Upper lobe of right lung (tissue), 1 donor: ENCODE measurements at regions not wholly inside any gene's neighbourhood (a gene's known extent, or its start where the extent isn't known, plus 50 kb on each side); places are given as distances from the start of the nearest gene placed in this dataset.

Experiments
- ATAC-seq: fragments of 200-7000 bp; cut with Tn5 transposase; one replicate; pipeline ENCODE4 v1.9.1; 2020; ENCODE audit warnings: mild to moderate bottlenecking, moderate library complexity
- DNase-seq: peaks from one replicate; pipeline ENCODE4 v3.0.0-alpha.2; 2020
- H3K27ac ChIP-seq: fragments of 200-600 bp; one replicate; pipeline ENCODE4 v1.8.0; 2022
- H3K27me3 ChIP-seq: fragments of 200-600 bp; one replicate; pipeline ENCODE4 v1.8.0; 2022; ENCODE audit warnings: mild to moderate bottlenecking
- H3K36me3 ChIP-seq: fragments of 200-600 bp; one replicate; pipeline ENCODE4 v1.8.0; 2022
- H3K4me1 ChIP-seq: fragments of 200-600 bp; one replicate; pipeline ENCODE4 v1.8.0; 2022
- H3K4me3 ChIP-seq: fragments of 200-600 bp; one replicate; pipeline ENCODE4 v1.8.0; 2022; ENCODE audit warnings: mild to moderate bottlenecking
- H3K9me3 ChIP-seq: fragments of 200-600 bp; one replicate; pipeline ENCODE4 v1.8.0; 2022
- CTCF ChIP-seq: fragments of 200-600 bp; IDR thresholded peaks from one replicate; pipeline ENCODE4 v1.8.0; 2022; ENCODE audit warnings: antibody characterized with exemption
- intact Hi-C: fragments of 100-400 bp; cut with DNase I; formaldehyde crosslinking; loops from one replicate; pipeline ENCODE4 v1.11.0; 2022
- donor health status: DM: no; HTN: yes; CAD: no; lungs with severe emphysema.

- Histone ChIP-seq H3K27ac (no peak overlapping the region), H3K36me3 (no peaks in the 10 kb centered on the region), H3K9me3 (no peaks in the 10 kb centered on the region), H3K4me3 (no peak overlapping the region), H3K27me3 (no peaks in the 10 kb centered on the region), H3K4me1 (no peaks in the 10 kb centered on the region)
- no peak for ATAC-seq
- no peak for DNase-seq
- TF ChIP-seq CTCF: no peak
- intact Hi-C loops: no loop called here
These were observed 951.1 kb upstream of the CNTNAP5 start for GRCh38 chr2:123073956-123074355.

- Histone ChIP-seq H3K4me1 (no peaks in the 10 kb centered on the region), H3K36me3 (no peaks in the 10 kb centered on the region), H3K9me3 (no peaks in the 10 kb centered on the region), H3K4me3 (no peak overlapping the region), H3K27ac (no peak overlapping the region), H3K27me3 (no peaks in the 10 kb centered on the region)
- TF ChIP-seq CTCF: no peak
- intact Hi-C loops: no loop called here
- DNase-seq (no peak), ATAC-seq (no peak)
These were observed 948.0 kb upstream of the CNTNAP5 start for GRCh38 chr2:123077101-123077500.

- H3K9me3 ChIP-seq: no peaks in the 10 kb centered on the region
- H3K27ac ChIP-seq: no peak overlapping the region
- ATAC-seq (no peak), DNase-seq (no peak)
- TF ChIP-seq CTCF: no peak
- no peak overlapping the region for H3K4me3 ChIP-seq
- H3K27me3 ChIP-seq: no peaks in the 10 kb centered on the region
- H3K4me1 ChIP-seq: no peaks in the 10 kb centered on the region
- intact Hi-C loops: no loop called here
- H3K36me3 ChIP-seq: no peaks in the 10 kb centered on the region
These were observed 944.8 kb upstream of the CNTNAP5 start for GRCh38 chr2:123080331-123080730.

- H3K27ac ChIP-seq: no peak overlapping the region
- H3K27me3 ChIP-seq: no peaks in the 10 kb centered on the region
- no peaks in the 10 kb centered on the region for H3K4me1 ChIP-seq
- ATAC-seq: no peak
- intact Hi-C loops: no loop called here
- no peaks in the 10 kb centered on the region for H3K9me3 ChIP-seq
- no peak for TF ChIP-seq CTCF
- DNase-seq: no peak
- no peaks in the 10 kb centered on the region for H3K36me3 ChIP-seq
- no peak overlapping the region for H3K4me3 ChIP-seq
These were observed 939.6 kb upstream of the CNTNAP5 start for GRCh38 chr2:123085484-123085883.

GRCh38 chr2:123086613-123087385, 938.3 kb upstream of the CNTNAP5 start:
- intact Hi-C loops: no loop called here
- no peak for ATAC-seq

More at GRCh38 chr2:123086613-123087385, 938.3 kb upstream of the CNTNAP5 start:
- H3K27ac ChIP-seq: no peak overlapping the region
- TF ChIP-seq CTCF: no peak
- H3K9me3 ChIP-seq: no peaks in the 10 kb centered on the region
- no peaks in the 10 kb centered on the region for H3K4me1 ChIP-seq
- no peaks in the 10 kb centered on the region for H3K36me3 ChIP-seq
- H3K27me3 ChIP-seq: no peaks in the 10 kb centered on the region
- no peak overlapping the region for H3K4me3 ChIP-seq
- DNase-seq: no peak
